HEK293 (cell line): ENCODE measurements at regions not wholly inside any gene's neighbourhood (a gene's known extent, or its start where the extent isn't known, plus 50 kb on each side); places are given as distances from the start of the nearest gene placed in this dataset.
"Not testable (repeated sequence)": the region's sequence is repeated elsewhere in the genome, so short reads cannot be mapped to it uniquely, and the experiment has no call there.

Experiments used
- CTCF ChIP-seq: fragments of 450-650 bp; formaldehyde crosslinking; IDR thresholded peaks from 2 replicates; pipeline ENCODE4 v1.5.1; 2016; ENCODE audit warnings: missing biosample characterization, missing genetic modification characterization
- PRDM10 ChIP-seq: fragments of 450-650 bp; formaldehyde crosslinking; IDR thresholded peaks from 2 replicates; pipeline ENCODE4 v1.5.1; 2016; ENCODE audit warnings: missing biosample characterization, missing genetic modification characterization
- ZNF426 ChIP-seq: fragments of 450-650 bp; formaldehyde crosslinking; IDR thresholded peaks from 2 replicates; pipeline ENCODE4 v1.5.1; 2017; ENCODE audit warnings: missing biosample characterization, missing genetic modification characterization, mild to moderate bottlenecking, inconsistent platforms, moderate library complexity
- ZNF510 ChIP-seq: fragments of 450-650 bp; formaldehyde crosslinking; IDR thresholded peaks from 2 replicates; pipeline ENCODE4 v1.5.1; 2018; ENCODE audit warnings: mild to moderate bottlenecking, missing genetic modification characterization, missing biosample characterization; ENCODE audit not compliant: insufficient replicate concordance
- TF ChIP-seq, protein P1 (sequence below): fragments of 450-650 bp; formaldehyde crosslinking; IDR thresholded peaks from 2 replicates; pipeline ENCODE4 v1.5.1; 2016; ENCODE audit warnings: missing biosample characterization, missing genetic modification characterization

- not testable (repeated sequence) for TF ChIP-seq CTCF (tag by site-specific recombination); ZNF426 (tag by site-specific recombination); ZNF510 (tag by site-specific recombination); PRDM10
- TF ChIP-seq, protein P1, sequence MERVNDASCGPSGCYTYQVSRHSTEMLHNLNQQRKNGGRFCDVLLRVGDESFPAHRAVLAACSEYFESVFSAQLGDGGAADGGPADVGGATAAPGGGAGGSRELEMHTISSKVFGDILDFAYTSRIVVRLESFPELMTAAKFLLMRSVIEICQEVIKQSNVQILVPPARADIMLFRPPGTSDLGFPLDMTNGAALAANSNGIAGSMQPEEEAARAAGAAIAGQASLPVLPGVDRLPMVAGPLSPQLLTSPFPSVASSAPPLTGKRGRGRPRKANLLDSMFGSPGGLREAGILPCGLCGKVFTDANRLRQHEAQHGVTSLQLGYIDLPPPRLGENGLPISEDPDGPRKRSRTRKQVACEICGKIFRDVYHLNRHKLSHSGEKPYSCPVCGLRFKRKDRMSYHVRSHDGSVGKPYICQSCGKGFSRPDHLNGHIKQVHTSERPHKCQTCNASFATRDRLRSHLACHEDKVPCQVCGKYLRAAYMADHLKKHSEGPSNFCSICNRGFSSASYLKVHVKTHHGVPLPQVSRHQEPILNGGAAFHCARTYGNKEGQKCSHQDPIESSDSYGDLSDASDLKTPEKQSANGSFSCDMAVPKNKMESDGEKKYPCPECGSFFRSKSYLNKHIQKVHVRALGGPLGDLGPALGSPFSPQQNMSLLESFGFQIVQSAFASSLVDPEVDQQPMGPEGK, result not testable (repeated sequence)
Measured at GRCh38 chrX:51119058-51119926, 208.8 kb downstream of the BMP15 start.
